HEK293 (cell line): ENCODE measurements at regions not wholly inside any gene's neighbourhood (a gene's known extent, or its start where the extent isn't known, plus 50 kb on each side); places are given as distances from the start of the nearest gene placed in this dataset.

Source experiments
- CTCF ChIA-PET: fragments of 350-600 bp; formaldehyde crosslinking; extraction: SDS; loops from one replicate; lab custom pipeline; 2021; ENCODE audit warnings: antibody characterized with exemption; lab: Yijun Ruan, JAX
- POLR2A ChIA-PET: fragments of 300-600 bp; formaldehyde crosslinking; extraction: SDS; loops from one replicate; lab custom pipeline; 2020; ENCODE audit warnings: antibody characterized with exemption, inconsistent platforms; lab: Yijun Ruan, JAX
- H3K27ac ChIP-seq: fragments of 200-500 bp; sonication (Bioruptor generic); 2 replicates; pipeline ENCODE4 v1.5.1; 2014; ENCODE audit warnings: low read depth, low read length, control low read depth, inconsistent platforms; ENCODE audit errors: extremely low read depth
- H3K36me3 ChIP-seq, 2 experiments: fragments of 200-500 bp in 1 of 2; sonication (Bioruptor generic) in 1 of 2; 1 replicate in 1 of 2; 2 replicates in 1 of 2; pipeline ENCODE4 v1.5.1; 2014 to 2017; ENCODE audit warnings: inconsistent platforms in 2 of 2, low read length in 2 of 2; ENCODE audit not compliant: control insufficient read depth in 2 of 2, insufficient read depth in 1 of 2
- H3K4me1 ChIP-seq: fragments of 200-500 bp; sonication (Bioruptor generic); 2 replicates; pipeline ENCODE4 v1.5.1; 2014; ENCODE audit warnings: mild to moderate bottlenecking, low read length, inconsistent platforms; ENCODE audit not compliant: control insufficient read depth, insufficient read depth
- H3K4me3 ChIP-seq: 2 replicates; pipeline ENCODE4 v1.5.1; 2011; ENCODE audit warnings: low read depth, mild to moderate bottlenecking, control low read depth, low read length, moderate library complexity
- H3K9me3 ChIP-seq: fragments of 200-500 bp; sonication (Bioruptor generic); 2 replicates; pipeline ENCODE4 v1.5.1; 2014; ENCODE audit warnings: low read depth, low read length, inconsistent platforms; ENCODE audit not compliant: control insufficient read depth, insufficient read depth
- HIC1 ChIP-seq: fragments of 450-650 bp; formaldehyde crosslinking; IDR thresholded peaks from 2 replicates; pipeline ENCODE4 v1.5.1; 2016; ENCODE audit warnings: missing biosample characterization, missing genetic modification characterization
- IKZF3 ChIP-seq: fragments of 450-650 bp; IDR thresholded peaks from 2 replicates; pipeline ENCODE4 v1.5.0; 2018; ENCODE audit warnings: missing biosample characterization, mild to moderate bottlenecking, missing genetic modification characterization, moderate library complexity
- MZF1 ChIP-seq: fragments of 450-650 bp; formaldehyde crosslinking; IDR thresholded peaks from 2 replicates; pipeline ENCODE4 v1.5.1; 2017; ENCODE audit warnings: missing biosample characterization, missing genetic modification characterization, borderline replicate concordance
- RBAK ChIP-seq: fragments of 450-650 bp; formaldehyde crosslinking; IDR thresholded peaks from 2 replicates; pipeline ENCODE4 v1.5.1; 2016; ENCODE audit warnings: missing biosample characterization, missing genetic modification characterization
- SALL2 ChIP-seq: fragments of 450-650 bp; formaldehyde crosslinking; IDR thresholded peaks from 2 replicates; pipeline ENCODE4 v1.5.0; 2017; ENCODE audit warnings: missing biosample characterization, mild to moderate bottlenecking, missing genetic modification characterization, borderline replicate concordance
- SCRT2 ChIP-seq: fragments of 450-650 bp; formaldehyde crosslinking; IDR thresholded peaks from 2 replicates; pipeline ENCODE4 v1.5.1; 2016; ENCODE audit warnings: missing biosample characterization, missing genetic modification characterization
- TCF7L2 ChIP-seq: IDR thresholded peaks from 2 replicates; pipeline ENCODE4 v1.6.1; 2011; ENCODE audit warnings: low read depth, mild to moderate bottlenecking, inconsistent platforms, low read length, moderate library complexity, borderline replicate concordance
- TRIM28 ChIP-seq: IDR thresholded peaks from 2 replicates; pipeline ENCODE4 v1.6.1; 2011; ENCODE audit warnings: low read length, control low read depth, borderline replicate concordance
- TSHZ1 ChIP-seq: fragments of 450-650 bp; formaldehyde crosslinking; IDR thresholded peaks from 2 replicates; pipeline ENCODE4 v1.5.1; 2016; ENCODE audit warnings: missing biosample characterization, missing genetic modification characterization, borderline replicate concordance
- YY2 ChIP-seq: fragments of 450-650 bp; formaldehyde crosslinking; IDR thresholded peaks from 2 replicates; pipeline ENCODE4 v1.5.1; 2016; ENCODE audit warnings: missing biosample characterization, missing genetic modification characterization
- ZBTB20 ChIP-seq: fragments of 450-650 bp; formaldehyde crosslinking; IDR thresholded peaks from 2 replicates; pipeline ENCODE4 v1.5.1; 2016; ENCODE audit warnings: missing biosample characterization, missing genetic modification characterization
- ZFP3 ChIP-seq: fragments of 450-650 bp; formaldehyde crosslinking; IDR thresholded peaks from 2 replicates; pipeline ENCODE4 v1.5.1; 2016; ENCODE audit warnings: low read depth, missing biosample characterization, missing genetic modification characterization
- ZNF24 ChIP-seq: fragments of 450-650 bp; formaldehyde crosslinking; IDR thresholded peaks from 2 replicates; pipeline ENCODE4 v1.5.1; 2016; ENCODE audit warnings: missing biosample characterization, missing genetic modification characterization
- ZNF292 ChIP-seq: fragments of 450-650 bp; formaldehyde crosslinking; IDR thresholded peaks from 2 replicates; pipeline ENCODE4 v1.5.1; 2016; ENCODE audit warnings: low read depth, missing biosample characterization, missing genetic modification characterization, borderline replicate concordance
- ZNF404 ChIP-seq: fragments of 450-650 bp; formaldehyde crosslinking; IDR thresholded peaks from 2 replicates; pipeline ENCODE4 v1.5.1; 2017; ENCODE audit warnings: missing biosample characterization, missing genetic modification characterization
- ZNF514 ChIP-seq: fragments of 450-650 bp; formaldehyde crosslinking; IDR thresholded peaks from 2 replicates; pipeline ENCODE4 v1.5.1; 2016; ENCODE audit warnings: missing biosample characterization, missing genetic modification characterization
- ZNF530 ChIP-seq: fragments of 450-650 bp; formaldehyde crosslinking; IDR thresholded peaks from 2 replicates; pipeline ENCODE4 v1.5.1; 2016; ENCODE audit warnings: low read depth, missing biosample characterization, missing genetic modification characterization
- ZNF555 ChIP-seq: fragments of 450-650 bp; formaldehyde crosslinking; conservative IDR thresholded peaks from 2 replicates; pipeline ENCODE4 v1.5.1; 2017; ENCODE audit warnings: missing biosample characterization, mild to moderate bottlenecking, missing genetic modification characterization, inconsistent platforms
- ZNF580 ChIP-seq: fragments of 450-650 bp; formaldehyde crosslinking; IDR thresholded peaks from 2 replicates; pipeline ENCODE4 v1.5.1; 2016; ENCODE audit warnings: missing biosample characterization, missing genetic modification characterization
- ZNF626 ChIP-seq: fragments of 450-650 bp; sonication (Bioruptor Pico); formaldehyde crosslinking; IDR thresholded peaks from 2 replicates; pipeline ENCODE4 v1.5.1; 2018; ENCODE audit warnings: missing biosample characterization, missing genetic modification characterization, inconsistent platforms
- ZNF677 ChIP-seq: fragments of 450-650 bp; IDR thresholded peaks from 2 replicates; pipeline ENCODE4 v1.5.0; 2018; ENCODE audit warnings: missing biosample characterization, mild to moderate bottlenecking, missing genetic modification characterization, moderate library complexity
- ZNF792 ChIP-seq: fragments of 450-650 bp; formaldehyde crosslinking; IDR thresholded peaks from 2 replicates; pipeline ENCODE4 v1.5.1; 2016; ENCODE audit warnings: missing biosample characterization, missing genetic modification characterization
- ZNF830 ChIP-seq: fragments of 450-650 bp; IDR thresholded peaks from 2 replicates; pipeline ENCODE4 v1.5.0; 2018; ENCODE audit warnings: missing biosample characterization, missing genetic modification characterization, low read depth, mild to moderate bottlenecking, moderate library complexity
- ZNF843 ChIP-seq: fragments of 450-650 bp; formaldehyde crosslinking; IDR thresholded peaks from 2 replicates; pipeline ENCODE4 v1.5.1; 2016; ENCODE audit warnings: missing biosample characterization, missing genetic modification characterization
- ZSCAN30 ChIP-seq: fragments of 450-650 bp; IDR thresholded peaks from 2 replicates; pipeline ENCODE4 v1.5.1; 2018; ENCODE audit warnings: missing biosample characterization, mild to moderate bottlenecking, missing genetic modification characterization, moderate library complexity
- ZXDB ChIP-seq: fragments of 450-650 bp; formaldehyde crosslinking; IDR thresholded peaks from 2 replicates; pipeline ENCODE4 v1.5.1; 2016; ENCODE audit warnings: missing biosample characterization, missing genetic modification characterization
- TF ChIP-seq, protein P1 (sequence below): fragments of 450-650 bp; formaldehyde crosslinking; IDR thresholded peaks from 2 replicates; pipeline ENCODE4 v1.5.1; 2017; ENCODE audit warnings: missing biosample characterization, mild to moderate bottlenecking, missing genetic modification characterization, moderate library complexity
- TF ChIP-seq, protein P2 (sequence below): fragments of 450-650 bp; formaldehyde crosslinking; IDR thresholded peaks from 2 replicates; pipeline ENCODE4 v1.5.1; 2016; ENCODE audit warnings: missing biosample characterization, missing genetic modification characterization

DNA sequence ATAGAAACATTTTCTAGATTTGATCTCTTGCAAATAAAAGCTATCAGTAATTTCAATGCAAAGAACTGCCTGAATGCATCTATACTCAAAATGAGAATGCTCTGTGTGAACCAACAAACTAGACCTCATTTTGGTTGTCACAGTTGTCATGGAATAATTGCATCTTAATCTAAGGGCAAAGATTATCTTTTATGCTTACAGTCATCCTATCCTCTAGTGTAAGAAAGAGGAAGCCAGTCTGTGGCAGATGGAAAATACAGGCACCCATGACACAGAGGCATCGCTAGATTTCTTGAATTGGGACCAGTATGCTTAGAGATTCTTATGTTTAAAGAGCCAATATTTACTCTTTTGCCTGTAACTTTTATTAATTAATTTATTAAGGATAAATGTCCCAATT, 95.0 kb downstream of the MACIR start:
- POLR2A ChIA-PET, result no interaction called here
- no peak overlapping the region for H3K4me3 ChIP-seq

DNA sequence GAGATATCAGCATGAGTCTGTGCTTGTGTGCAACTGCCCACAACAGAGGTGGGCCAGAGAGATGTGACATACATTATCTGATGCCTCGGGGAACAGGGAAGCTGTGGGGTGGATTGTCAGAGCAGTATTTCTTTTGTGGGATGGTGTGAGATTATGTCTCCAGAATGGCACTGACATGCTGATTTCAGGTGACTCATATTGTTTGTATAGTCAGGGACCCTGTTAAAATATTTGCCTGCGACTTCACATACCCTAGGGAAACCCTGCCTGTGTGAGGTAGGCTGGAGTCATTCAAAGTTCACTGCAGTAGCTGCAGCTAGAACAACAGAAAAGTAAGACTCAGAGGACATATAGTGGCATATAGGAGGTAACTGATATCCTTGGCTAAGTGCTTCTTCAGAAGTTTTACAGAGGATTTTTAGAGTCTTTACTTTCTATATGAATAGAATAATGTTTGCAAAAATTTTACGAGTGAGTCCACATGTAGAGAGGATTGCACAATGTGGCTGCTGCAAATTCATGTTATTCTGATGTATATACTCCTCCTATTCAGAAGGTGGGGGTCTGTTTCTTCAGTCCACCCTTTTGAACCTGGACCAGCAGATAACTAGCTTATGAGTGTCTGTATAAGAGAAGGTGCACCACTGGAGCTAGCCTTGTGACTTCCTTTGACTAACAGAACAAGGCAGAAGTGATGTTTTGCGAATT, 89.3 kb downstream of the MACIR start:
- POLR2A ChIA-PET, result interaction anchor here (1.0 kb wide), 1 partner anchor 89 kb away, joined by 3 read pairs; the partner anchor contains the start of gene MACIR
- TF ChIP-seq ZBTB20 (tag by site-specific recombination), result peak; percentile 59
- TF ChIP-seq SCRT2 (tag by site-specific recombination), result no peak
- TF ChIP-seq TSHZ1 (tag by site-specific recombination), result 0 out of 2 replicates have a peak, but pooled peaks have one; percentile 55
- no peak for TF ChIP-seq IKZF3 (tag by site-specific recombination)
- no peak for TF ChIP-seq ZNF530
- no peak for TF ChIP-seq SALL2
- TF ChIP-seq ZNF830 (tag by site-specific recombination), result no peak
- TF ChIP-seq ZNF843, result peak; percentile 45; the same call in 1 of the 2 replicates
- TF ChIP-seq ZSCAN30 (tag by site-specific recombination), result peak; percentile 23; the same call in 1 of the 2 replicates
- 0 out of 2 replicates have a peak, but pooled peaks have one; percentile 33 for TF ChIP-seq ZNF580 (tag by site-specific recombination)

More for the DNA sequence above, 95.0 kb downstream of the MACIR start:
- TF ChIP-seq TRIM28 (no peak), RBAK (tag by site-specific recombination) (no peak), ZNF555 (tag by site-specific recombination) (no peak), ZNF24 (tag by site-specific recombination) (no peak), ZFP3 (tag by site-specific recombination) (no peak), TCF7L2 (no peak), ZNF792 (no peak), ZNF404 (tag by site-specific recombination) (no peak), MZF1 (tag by site-specific recombination) (no peak), YY2 (tag by site-specific recombination) (no peak), ZNF514 (no peak), ZNF626 (tag by site-specific recombination) (no peak), ZNF843 (no peak), ZNF677 (tag by site-specific recombination) (no peak), ZXDB (tag by site-specific recombination) (no peak), ZNF292 (no peak), HIC1 (tag by site-specific recombination) (no peak)
- TF ChIP-seq, protein P1, sequence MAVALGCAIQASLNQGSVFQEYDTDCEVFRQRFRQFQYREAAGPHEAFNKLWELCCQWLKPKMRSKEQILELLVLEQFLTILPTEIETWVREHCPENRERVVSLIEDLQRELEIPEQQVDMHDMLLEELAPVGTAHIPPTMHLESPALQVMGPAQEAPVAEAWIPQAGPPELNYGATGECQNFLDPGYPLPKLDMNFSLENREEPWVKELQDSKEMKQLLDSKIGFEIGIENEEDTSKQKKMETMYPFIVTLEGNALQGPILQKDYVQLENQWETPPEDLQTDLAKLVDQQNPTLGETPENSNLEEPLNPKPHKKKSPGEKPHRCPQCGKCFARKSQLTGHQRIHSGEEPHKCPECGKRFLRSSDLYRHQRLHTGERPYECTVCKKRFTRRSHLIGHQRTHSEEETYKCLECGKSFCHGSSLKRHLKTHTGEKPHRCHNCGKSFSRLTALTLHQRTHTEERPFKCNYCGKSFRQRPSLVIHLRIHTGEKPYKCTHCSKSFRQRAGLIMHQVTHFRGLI (tag by site-specific recombination), result no peak
- TF ChIP-seq, protein P2, sequence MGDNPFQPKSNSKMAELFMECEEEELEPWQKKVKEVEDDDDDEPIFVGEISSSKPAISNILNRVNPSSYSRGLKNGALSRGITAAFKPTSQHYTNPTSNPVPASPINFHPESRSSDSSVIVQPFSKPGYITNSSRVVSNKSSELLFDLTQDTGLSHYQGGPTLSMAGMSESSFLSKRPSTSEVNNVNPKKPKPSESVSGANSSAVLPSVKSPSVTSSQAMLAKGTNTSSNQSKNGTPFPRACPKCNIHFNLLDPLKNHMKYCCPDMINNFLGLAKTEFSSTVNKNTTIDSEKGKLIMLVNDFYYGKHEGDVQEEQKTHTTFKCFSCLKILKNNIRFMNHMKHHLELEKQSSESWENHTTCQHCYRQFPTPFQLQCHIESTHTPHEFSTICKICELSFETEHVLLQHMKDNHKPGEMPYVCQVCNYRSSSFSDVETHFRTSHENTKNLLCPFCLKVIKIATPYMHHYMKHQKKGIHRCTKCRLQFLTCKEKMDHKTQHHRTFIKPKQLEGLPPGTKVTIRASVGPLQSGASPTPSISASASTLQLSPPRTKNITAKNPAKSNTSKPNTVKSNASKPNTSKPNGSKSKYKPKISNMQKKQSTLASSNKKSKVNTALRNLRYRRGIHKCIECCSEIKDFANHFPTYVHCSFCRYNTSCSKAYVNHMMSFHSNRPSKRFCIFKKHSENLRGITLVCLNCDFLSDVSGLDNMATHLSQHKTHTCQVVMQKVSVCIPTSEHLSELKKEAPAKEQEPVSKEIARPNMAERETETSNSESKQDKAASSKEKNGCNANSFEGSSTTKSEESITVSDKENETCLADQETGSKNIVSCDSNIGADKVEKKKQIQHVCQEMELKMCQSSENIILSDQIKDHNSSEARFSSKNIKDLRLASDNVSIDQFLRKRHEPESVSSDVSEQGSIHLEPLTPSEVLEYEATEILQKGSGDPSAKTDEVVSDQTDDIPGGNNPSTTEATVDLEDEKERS (tag by site-specific recombination), result no peak
- Histone ChIP-seq H3K27ac (no peak overlapping the region), H3K9me3 (no peaks in the 10 kb centered on the region), H3K36me3 (no peaks in the 10 kb centered on the region), H3K4me1 (peaks cover 2% of the 10 kb centered on the region; the same call in 1 of the 2 replicates)
- CTCF ChIA-PET, result no interaction called here

More for the DNA sequence above, 89.3 kb downstream of the MACIR start:
- H3K9me3 ChIP-seq, result no peaks in the 10 kb centered on the region
- CTCF ChIA-PET, result interaction anchor here (0.6 to 0.8 kb wide), 2 partner anchors 16 to 43 kb away, joined by 3 to 4 read pairs; no protein-coding TSS in a partner anchor
- H3K36me3 ChIP-seq, result no peaks in the 10 kb centered on the region
- H3K4me3 ChIP-seq, result no peak overlapping the region
- H3K4me1 ChIP-seq, result peaks cover 14% of the 10 kb centered on the region
- H3K27ac ChIP-seq, result peak overlapping the region; percentile 61; the same call in 1 of the 2 replicates
